RKO (cell line): ENCODE measurements at regions not wholly inside any gene's neighbourhood (a gene's known extent, or its start where the extent isn't known, plus 50 kb on each side); places are given as distances from the start of the nearest gene placed in this dataset.
A peak's percentile ranks its signal among the peaks of the same experiment; 100 is the strongest.

ENCODE experiments used
- DNase-seq: peaks from one replicate; pipeline ENCODE4 v3.0.0-alpha.2; 2016; ENCODE audit warnings: low spot score

DNA sequence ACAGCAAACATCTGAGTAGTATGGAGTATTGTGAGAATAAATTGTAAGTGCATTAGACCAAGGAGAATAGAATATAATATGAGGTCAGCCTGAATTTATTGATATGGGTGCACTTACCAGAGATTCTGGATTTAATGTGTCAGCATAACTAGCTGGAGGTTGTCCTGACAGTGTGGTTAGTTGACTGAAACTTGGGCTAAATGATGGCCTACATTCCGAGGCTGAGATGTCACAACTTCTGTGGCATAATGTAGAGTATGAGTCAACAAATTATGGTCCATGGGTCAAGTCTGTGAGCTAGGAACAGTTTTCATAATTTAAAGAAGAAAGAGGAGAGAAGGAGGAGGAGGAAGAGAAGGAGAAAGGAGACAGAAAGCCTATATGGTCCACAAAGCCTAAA, 127.6 kb downstream of the QPCT start:
- no peak for DNase-seq

DNA sequence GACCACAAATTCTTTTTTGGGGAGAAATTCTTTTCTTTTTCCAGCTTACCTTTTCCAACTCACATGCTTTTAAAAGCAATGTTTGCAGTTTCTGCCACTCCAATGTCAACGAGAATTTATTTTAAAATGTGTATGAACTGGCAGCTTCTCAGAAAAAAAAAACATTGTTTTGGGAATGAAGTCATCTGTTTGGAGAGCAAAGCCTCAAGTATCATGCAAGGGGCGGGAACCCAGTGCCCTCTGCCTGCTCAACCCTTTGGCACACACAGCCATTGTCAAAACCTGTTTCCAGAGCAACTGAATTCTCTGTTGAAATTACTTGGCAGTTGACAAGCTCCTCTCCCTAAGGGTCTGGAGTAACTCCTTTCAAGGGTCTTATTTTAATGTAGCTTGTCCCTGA, 128.5 kb downstream of the QPCT start:
- DNase-seq = no peak

DNA sequence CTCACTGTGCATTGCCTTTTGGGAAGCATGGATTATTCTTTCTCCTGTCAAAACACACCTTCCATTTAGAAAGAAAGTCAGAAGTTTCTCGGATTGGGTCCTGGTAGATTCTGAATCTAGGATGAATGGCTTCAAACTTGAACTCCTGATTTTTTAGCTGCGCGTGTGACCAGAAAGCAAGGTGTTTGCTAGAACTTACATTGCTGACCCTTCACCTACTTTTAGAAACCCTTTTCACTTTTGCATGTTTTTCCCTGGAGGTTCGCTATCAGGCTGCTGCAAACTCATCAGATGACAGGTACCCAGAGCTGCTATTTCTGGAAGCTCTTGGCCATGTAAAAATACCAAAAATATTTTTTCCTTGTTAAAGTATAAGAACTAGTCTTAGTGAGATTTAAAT, 132.0 kb downstream of the QPCT start:
- DNase-seq = no peak

DNA sequence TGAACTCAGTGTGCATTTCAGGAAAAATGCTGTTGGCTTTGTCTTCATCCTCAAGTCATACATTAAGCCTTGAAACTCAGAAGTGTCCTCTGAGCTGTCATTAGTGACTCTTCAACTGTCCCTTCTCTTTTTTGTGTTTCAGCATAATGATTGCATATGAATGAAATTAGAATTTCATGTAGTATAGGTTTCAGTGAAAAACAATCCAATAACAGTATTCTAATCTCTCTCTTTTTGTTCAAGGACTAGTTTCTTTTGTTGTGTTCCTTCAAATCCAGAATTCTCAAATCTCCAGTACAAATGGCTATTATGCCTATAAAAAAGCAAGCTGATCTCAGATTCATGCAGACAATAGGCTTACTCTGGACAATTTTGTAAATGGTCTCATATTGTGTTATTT, 133.5 kb downstream of the QPCT start:
- DNase-seq = no peak

DNA sequence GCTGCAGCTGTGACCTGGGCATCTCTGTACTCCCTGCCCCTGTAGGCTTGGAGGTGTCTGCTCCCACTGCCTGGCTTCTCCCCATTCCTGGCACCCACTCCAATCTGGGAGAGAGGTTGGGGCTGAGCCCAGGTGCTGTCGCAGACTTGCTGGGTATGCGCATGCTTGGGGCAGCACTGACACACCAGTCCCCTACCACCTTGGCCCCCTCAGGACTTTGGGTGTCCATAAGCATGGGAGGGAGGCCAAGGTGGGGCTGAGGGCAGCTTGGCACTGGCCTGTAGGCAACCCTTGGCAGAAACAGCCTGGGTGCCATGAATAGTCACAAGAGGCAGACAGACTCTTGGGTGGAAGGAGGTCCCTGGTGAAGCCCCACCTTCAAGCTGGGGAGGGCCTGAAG, 136.8 kb downstream of the QPCT start:
- no peak for DNase-seq

DNA sequence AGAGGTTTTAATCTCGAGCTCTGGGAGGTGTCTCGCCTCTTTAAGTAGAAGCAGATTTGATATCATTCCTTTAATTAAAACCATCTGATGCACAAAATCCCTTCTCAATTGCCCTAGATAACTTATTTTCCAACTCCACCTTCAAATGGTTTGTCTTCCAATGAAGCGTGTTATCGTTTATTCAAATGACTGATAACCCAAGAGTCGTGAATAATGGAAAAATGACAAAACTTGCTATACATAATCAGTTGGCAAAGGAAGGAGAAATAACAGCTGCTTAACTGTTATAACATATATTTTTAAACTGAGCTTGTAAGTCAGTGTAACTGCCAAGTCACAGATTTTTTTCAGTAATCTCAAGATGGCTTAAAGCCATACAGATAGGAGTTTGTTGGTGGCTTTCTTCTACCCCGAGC, 144.6 kb downstream of the QPCT start:
- no peak for DNase-seq

DNA sequence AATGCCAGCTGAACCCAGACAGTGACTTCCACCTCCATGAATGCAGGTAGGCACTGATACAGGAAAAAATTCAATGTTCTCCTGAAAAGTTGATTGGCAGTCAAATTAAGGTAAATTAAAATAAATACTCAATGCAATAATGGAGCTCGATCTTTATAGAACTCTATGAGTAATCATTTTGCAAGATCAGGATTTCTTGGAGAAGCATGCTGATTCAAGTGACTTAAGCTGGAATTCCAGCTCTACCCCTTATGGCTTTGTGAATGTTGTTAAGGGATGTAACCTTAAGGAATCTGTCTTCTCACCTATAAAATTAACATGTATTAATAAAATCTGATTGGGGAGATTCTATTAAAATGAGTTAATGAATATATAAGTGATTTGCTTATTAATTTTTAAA, 145.1 kb downstream of the QPCT start:
- DNase-seq = no peak

DNA sequence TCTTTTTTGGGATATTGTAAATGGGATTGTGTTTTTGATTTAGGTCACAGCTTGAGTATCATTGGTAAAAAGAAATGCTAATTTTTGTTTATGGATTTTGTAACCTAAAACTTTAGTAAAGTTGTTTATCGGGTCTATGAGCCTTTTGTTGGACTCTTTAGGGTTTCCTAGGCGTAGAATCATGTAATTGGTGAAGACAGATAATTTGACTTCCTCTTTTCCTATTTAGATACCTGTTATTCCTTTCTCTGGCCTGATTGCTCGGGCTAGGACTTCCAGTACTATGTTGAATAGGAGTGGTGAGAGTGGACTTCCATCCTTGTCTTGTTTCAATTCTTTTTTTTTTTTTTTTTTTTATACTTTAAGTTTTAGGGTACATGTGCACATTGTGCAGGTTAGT, 149.0 kb downstream of the QPCT start:
- no peak for DNase-seq

DNA sequence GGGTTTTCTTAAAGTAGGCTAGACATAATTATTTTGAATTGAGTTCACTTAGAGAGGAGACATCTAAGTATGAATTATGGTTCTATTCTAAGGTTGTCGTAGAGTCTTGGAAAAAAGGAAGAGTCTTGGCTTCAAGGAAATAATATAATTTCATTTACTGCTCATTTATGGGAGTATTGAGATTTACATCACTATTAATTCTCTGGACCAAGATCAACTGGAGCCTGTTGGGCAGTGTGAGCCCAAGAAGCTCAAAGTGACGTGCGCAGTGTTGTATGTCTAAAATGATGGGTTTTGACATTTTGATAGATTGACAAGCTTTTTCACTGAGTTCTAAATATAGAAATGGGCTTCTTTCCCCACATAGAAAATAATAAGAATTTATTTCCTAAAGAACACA, 154.7 kb downstream of the QPCT start:
- DNase-seq = no peak

DNA sequence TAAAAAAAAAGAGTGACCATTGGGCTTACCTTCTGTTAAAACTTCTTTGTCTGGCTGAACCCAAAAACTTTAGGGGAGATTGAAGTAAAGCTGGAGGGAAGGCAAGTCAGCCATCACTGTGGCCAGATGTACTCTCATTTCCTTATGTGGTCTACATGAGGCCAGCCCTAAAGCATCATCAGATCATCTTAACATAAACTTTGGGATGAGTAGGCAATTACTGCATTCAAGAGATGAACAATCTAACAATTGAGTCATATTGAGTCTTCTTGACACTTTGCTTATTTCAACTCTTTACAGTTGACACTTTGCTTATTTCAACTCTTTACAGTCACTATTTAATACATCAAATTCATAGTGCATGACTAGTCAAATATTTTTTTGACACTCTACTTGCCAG, 155.6 kb downstream of the QPCT start:
- peak; percentile 25 for DNase-seq

DNA sequence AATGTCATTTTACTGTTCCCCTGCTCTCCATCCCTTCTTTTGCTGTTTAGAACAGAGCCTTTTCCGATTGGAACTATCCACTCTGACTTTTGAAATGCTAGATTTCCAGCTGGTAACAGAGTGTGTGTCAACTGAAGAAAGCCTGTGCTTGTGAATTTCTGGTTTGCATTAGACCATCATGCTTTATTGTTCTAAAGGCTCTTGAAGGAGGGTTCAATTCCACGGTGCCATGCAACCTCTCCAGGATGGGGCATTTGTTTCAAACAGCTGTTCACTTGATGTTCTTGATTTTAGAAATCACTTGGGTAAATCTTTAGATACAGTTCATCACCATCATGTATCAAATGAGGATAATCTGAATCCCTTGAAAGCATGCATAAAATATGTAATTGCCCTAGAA, 156.7 kb downstream of the QPCT start:
- no peak for DNase-seq

DNA sequence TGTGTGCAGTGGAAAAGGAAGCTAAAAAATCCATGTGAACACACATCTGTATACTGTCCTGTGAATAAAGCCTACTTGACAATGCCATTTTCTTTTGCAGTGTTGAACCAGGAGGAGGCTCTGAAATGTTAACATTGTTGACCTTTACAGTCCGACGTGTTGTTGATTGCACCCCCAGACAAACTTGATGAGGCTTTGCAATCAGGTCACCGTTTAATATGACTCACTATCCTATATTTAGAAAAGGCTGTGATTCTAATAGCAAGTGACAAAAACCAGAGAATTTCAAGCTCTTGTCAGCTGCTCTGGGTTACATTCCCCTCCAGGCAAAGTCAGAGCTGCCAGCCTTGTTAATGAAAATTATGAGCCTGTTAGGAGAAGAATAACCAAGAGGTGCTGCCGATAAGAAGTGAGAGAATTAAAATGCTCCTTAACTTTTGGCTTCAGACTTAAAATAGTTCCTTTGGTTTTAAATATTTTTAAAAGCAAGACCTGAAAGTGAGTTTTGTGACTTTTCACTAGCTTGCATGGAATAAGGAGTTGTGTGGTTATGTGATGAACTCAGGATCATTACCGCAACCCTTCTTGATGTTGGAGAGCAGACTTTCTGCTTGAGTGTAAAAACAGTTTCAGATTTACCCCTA, 162.1 kb downstream of the QPCT start:
- peak; percentile 14 for DNase-seq

DNA sequence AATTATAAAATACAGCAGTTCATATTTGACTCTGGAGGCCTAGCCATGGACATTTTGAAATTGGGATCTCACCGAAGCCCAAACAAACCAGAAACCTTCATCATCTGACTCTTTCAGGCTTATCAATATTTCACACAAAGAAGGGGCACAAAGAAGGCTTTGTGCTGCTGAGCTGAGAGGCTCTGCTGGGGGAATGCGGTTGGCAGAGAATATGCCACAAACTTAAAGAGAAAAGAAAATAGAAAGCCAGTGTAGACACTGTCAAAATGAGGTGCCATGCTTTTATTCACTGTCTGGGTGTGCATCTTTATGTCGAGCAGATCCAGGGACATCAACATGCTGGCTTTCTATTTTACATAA, 162.6 kb downstream of the QPCT start:
- no peak for DNase-seq

DNA sequence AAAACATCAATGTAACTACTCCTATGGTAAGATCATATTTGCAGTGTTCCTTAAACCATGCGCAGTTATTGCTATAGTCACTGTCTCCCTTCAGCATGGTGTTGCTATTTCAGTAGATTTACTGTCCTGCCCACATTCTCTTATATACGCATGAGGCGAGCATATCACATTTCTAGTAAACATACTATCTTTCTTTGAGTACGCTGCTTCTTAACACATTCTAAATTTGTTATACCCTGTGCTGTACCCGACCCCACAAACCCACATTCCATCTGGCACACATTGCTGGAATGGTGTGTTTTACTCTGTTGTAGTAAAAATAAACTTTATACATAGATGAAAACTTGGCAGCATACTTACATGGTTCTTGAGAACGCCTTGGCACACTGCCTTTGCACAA, 163.3 kb downstream of the QPCT start:
- DNase-seq = no peak

DNA sequence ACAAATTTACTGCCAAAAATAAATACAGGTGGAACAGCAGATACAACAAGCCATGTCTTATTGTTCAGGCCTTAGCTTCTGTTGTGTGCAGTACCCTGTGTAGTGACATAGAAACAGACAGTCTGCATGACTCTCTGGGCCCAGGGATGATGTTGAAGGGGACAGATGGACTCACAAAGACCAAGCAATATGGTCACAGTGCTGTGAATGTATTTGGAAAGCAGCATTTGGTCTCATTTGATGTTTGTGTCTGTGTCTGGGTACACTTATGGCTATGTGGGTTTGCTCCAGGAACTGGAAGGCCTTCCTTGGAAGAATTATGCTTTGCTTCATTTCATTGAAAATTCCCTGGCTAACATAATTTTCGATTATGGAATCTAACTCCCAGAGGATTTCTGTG, 158.5 kb downstream of the CDC42EP3 start:
- no peak for DNase-seq

DNA sequence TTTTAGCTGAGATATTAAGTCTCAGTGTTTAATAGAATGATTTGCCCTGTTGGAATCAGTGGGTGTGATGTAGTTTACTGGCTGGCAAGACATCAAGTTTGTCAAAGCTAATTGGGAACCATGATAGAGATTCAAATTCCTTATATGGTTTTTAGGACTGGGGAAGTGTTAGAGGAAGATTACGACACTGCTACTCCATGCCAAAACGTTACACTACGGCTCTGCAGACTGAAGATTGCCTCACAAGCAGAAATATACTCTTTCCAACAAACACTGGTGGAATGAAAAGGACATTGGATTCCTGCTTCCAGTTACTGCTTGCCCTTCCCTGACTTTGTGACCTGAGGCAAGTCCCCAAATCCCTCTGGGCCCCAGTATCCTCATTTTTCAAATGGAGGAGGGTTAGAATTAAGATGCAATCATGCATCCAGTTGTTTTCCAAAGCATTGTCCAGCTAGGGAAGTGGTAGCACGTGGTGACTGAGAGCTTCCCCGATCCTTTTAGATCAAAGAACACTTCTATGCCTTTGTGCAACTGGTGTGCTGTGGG, 147.6 kb downstream of the CDC42EP3 start:
- no peak for DNase-seq

DNA sequence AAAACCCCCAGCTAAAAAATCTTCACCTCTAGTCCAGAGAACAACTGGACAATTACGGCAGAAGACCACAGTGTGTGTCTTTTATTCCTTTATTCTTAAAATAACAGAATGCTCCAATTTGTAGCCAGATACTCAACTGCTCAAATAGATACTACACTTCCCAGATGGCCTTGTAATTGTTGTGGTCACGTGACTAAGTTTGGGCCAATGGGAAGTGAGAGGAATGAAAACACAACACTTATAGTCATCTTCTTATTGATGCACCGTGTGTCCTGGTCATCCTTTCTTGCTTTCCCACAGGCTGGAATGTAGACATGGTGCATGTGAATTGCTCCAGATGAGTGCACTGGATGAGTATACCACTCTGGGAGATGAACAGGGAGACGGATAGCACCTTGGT, 145.1 kb downstream of the CDC42EP3 start:
- peak; percentile 55 for DNase-seq

DNA sequence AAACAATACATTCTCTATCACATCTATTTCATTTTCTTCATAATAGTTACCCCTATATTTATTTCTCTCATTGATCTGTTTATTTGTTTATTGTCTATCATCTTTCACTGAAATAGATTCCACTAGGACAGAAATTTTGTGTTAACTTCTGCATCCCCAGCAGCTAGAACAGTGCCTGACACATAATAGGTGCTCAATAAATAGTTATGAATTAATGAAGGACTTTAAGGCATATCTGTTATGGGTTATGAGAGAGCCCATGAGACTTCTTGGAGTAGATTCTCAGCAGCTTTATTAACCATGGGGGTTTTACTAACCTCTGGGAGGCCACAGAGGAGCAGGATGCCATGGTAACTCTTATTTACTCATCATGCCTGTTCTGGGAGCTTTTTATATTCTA, 144.6 kb downstream of the CDC42EP3 start:
- no peak for DNase-seq

DNA sequence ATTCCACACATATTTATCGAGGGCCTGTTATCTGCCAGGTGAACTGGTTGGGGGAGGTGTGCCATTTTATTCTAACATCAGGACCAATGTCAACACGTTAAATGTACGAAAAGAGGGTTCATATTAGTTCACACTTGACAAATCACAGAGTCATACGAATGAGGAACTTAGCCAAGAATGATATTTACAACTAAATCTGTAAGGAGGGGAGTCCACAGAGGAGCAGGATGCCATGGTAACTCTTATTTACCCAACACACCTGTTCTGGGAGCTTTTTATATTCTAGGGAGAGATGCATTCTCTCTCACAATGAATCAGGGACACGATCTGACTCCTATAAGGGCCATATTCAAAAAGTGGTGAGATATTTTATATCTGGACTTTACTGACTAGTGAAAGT, 144.1 kb downstream of the CDC42EP3 start:
- DNase-seq = no peak

DNA sequence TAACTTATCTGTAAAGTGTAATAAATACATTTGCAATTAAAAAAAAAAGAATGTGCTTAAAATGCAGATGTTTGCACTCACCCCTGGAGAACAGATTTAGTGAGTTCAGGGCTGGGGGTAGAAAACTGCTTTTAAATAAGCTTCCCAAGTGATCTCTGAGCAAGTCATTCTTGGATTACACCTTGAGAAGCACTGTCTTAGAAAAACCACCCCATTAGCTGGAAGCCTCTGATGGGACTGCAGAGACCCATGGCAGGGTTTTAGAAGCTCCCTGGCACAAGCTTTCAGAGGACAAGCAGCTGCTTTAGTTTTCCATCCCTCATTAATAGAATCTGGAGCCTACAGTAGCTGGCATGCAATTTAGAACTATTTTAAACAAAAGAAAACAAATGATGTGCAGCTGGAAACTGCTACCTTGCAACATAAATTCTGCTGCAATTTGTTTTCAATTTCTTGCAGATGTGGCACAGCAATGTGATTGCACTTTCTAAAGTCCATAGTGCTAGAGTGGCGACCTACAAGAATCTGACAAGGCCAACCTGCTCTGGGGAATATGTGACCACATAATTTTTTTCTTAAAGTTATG, 141.5 kb downstream of the CDC42EP3 start:
- no peak for DNase-seq

DNA sequence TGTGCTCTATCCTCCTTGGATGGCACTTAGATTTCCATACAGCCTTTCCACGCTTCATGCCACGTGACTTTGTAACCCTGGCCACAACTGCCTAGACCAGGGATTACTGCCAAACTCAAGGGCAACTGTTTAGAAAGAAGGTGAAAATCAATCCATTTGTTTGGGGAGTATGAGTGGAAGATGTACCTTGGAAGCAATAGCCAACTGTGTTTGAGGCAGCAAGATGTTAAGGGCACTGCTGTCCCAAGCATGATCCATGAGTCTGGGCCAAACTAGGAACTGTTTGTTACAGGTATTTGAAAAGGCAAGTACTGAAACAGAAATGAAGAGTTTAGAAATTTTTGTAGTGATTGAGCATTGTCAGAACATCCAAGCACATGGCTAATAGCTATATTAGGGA, 138.9 kb downstream of the CDC42EP3 start:
- no peak for DNase-seq

DNA sequence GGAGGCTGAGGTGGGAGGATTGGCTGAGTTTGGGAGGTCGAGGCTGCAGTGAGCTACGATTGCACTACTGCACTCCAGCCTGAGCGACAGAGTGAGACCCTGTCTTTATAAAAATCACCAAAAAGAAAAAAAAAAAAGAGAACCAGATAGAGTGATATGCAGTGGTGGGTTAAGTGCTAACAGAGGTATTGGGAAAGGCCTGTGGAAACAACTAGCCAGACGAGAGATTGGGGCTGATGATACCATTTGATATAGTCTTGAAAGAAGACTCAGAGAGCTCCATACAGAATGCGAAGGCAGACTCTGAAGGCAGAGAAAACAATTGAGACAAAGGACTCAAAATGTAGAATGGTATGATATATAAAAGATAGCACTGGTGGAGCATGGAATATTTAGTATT, 134.1 kb downstream of the CDC42EP3 start:
- DNase-seq = no peak

DNA sequence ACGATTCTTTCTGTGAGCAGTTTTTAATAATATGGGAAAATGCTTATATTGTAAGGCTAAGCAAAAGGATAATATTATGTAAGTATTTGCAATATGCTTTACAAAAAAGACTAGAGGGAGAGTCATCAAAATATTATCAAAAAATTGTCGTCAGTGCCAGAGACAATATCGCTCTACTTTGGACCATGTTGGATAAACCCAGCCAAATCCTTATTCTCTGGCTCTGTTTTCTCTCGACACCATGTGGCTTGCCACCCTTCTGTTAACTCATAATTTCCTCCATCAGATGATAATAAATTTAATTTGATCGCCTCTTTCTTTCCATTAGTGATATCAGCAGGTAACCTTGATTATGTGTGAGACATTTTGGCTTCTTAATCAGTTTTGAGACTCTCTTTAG, 129.9 kb downstream of the CDC42EP3 start:
- no peak for DNase-seq

DNA sequence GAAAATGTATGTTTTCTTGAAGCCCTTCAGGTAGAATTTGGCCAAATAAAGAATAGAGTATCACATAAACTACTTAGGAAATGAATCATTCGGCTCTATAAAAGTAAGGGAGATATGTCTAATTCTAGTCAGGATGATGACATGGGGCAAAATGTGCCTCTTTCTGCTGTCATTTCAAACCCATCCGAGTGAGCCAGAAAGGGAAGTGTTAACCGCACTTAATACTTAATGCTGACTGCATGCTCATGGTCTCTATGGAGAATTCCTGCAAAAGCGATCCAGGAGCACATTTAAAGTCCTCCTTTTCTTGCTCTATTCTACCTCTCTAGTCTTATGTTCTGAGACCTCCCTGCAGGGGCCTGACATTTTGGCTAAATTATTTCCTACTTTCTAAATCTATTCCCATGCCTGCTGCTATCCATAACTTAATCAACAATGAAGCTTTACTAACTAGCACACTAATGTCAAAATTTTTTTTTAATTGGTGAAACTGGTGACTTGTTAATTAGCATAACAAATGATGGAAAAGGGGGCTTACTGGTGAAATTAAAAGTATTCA, 127.4 kb downstream of the CDC42EP3 start:
- DNase-seq = no peak
